ENCODE measurements at regions not wholly inside any gene's neighbourhood (a gene's known extent, or its start where the extent isn't known, plus 50 kb on each side); places are given as distances from the start of the nearest gene placed in this dataset.
A peak's percentile ranks its signal among the peaks of the same experiment; 100 is the strongest.

GRCh38 chr13:65435590-65435989 is 1794.5 kb downstream of the PCDH9 start:
- H3K4me3 Mint-ChIP-seq = no peak overlapping the region
- POLR2A ChIA-PET = no interaction called here

GRCh38 chr13:65417953-65418352 is 1812.2 kb downstream of the PCDH9 start:
- ATAC-seq (no peak), DNase-seq (ENCODE audit: low spot score) (no peak)
- ChIA-PET CTCF (no interaction called here), POLR2A (interaction anchor here (0.6 kb wide), 1 partner anchor 1516 kb away, joined by 3 read pairs; no protein-coding TSS in a partner anchor)
- Mint-ChIP-seq H3K36me3 (no peaks in the 10 kb centered on the region), H3K4me3 (no peak overlapping the region), H3K4me1 (peaks cover 27% of the 10 kb centered on the region), H3K27ac (0 out of 2 replicates have a peak overlapping the region, but pooled peaks have one; percentile 25), H3K9me3 (no peaks in the 10 kb centered on the region; the same call in 1 of the 2 replicates), H3K27me3 (ENCODE audit: low read depth) (no peaks in the 10 kb centered on the region)
- no peak for TF ChIP-seq ESRRA (CRISPR knock-in tag; IDR thresholded peaks at IDR 0.05; ENCODE audit: borderline replicate concordance)
- TF ChIP-seq ZNF425 (CRISPR knock-in tag; conservative IDR thresholded peaks at IDR 0.05) = no peak
- TF ChIP-seq ZBTB43 (CRISPR knock-in tag; IDR thresholded peaks at IDR 0.05) = no peak
- no peak for TF ChIP-seq ETV6 (CRISPR knock-in tag; IDR thresholded peaks at IDR 0.05)
- no peak for TF ChIP-seq ZBTB21 (CRISPR knock-in tag; IDR thresholded peaks at IDR 0.05; ENCODE audit: borderline replicate concordance)
- TF ChIP-seq CREB1 (CRISPR knock-in tag; IDR thresholded peaks at IDR 0.05) = no peak
- TF ChIP-seq HMGXB4 (CRISPR knock-in tag; IDR thresholded peaks at IDR 0.05) = no peak
- no peak for TF ChIP-seq CBFB (CRISPR knock-in tag; IDR thresholded peaks at IDR 0.05; ENCODE audit: low read depth)
- no peak for TF ChIP-seq NFYB (CRISPR knock-in tag; conservative IDR thresholded peaks at IDR 0.05; ENCODE audit: low read depth)
- no peak for TF ChIP-seq ATF2 (CRISPR knock-in tag; IDR thresholded peaks at IDR 0.05; ENCODE audit: borderline replicate concordance, low read depth)
- no peak for TF ChIP-seq OVOL2 (CRISPR knock-in tag; IDR thresholded peaks at IDR 0.05; ENCODE audit: borderline replicate concordance)
- no peak for TF ChIP-seq ATF3 (CRISPR knock-in tag; conservative IDR thresholded peaks at IDR 0.05)

More at GRCh38 chr13:65435590-65435989, 1794.5 kb downstream of the PCDH9 start:
- DNase-seq (ENCODE audit: low spot score) = no peak
- Mint-ChIP-seq H3K27ac (no peak overlapping the region), H3K4me1 (no peaks in the 10 kb centered on the region), H3K27me3 (ENCODE audit: low read depth) (no peaks in the 10 kb centered on the region), H3K36me3 (peaks cover 41% of the 10 kb centered on the region), H3K9me3 (peaks cover 61% of the 10 kb centered on the region)
- CTCF ChIA-PET = no interaction called here
- ATAC-seq = no peak
- TF ChIP-seq ZNF416 (CRISPR knock-in tag; IDR thresholded peaks at IDR 0.05) = no peak
- TF ChIP-seq ETV6 (CRISPR knock-in tag; IDR thresholded peaks at IDR 0.05) = no peak
- no peak for TF ChIP-seq ATF3 (CRISPR knock-in tag; conservative IDR thresholded peaks at IDR 0.05)
- TF ChIP-seq KAT7 (CRISPR knock-in tag; IDR thresholded peaks at IDR 0.05; ENCODE audit: borderline replicate concordance) = no peak
- TF ChIP-seq HMGXB4 (CRISPR knock-in tag; IDR thresholded peaks at IDR 0.05) = no peak
- TF ChIP-seq FOXP1 (CRISPR knock-in tag; IDR thresholded peaks at IDR 0.05; ENCODE audit: borderline replicate concordance) = no peak
- TF ChIP-seq ZNF512 (CRISPR knock-in tag; IDR thresholded peaks at IDR 0.05; ENCODE audit: borderline replicate concordance) = no peak
- no peak for TF ChIP-seq E2F4 (CRISPR knock-in tag; IDR thresholded peaks at IDR 0.05; ENCODE audit: borderline replicate concordance, low read depth)
- no peak for TF ChIP-seq ZNF317 (CRISPR knock-in tag; IDR thresholded peaks at IDR 0.05; ENCODE audit: borderline replicate concordance, low read depth)
